HG03432 (cell line): ENCODE measurements at regions not wholly inside any gene's neighbourhood (a gene's known extent, or its start where the extent isn't known, plus 50 kb on each side); places are given as distances from the start of the nearest gene placed in this dataset.

Source experiments
- ATAC-seq: cut with Tn5 transposase; IDR thresholded peaks from one replicate; pipeline ENCODE4 v1.9.1; 2021; ENCODE audit warnings: mild to moderate bottlenecking, moderate library complexity; ENCODE audit not compliant: unreplicated experiment

DNA sequence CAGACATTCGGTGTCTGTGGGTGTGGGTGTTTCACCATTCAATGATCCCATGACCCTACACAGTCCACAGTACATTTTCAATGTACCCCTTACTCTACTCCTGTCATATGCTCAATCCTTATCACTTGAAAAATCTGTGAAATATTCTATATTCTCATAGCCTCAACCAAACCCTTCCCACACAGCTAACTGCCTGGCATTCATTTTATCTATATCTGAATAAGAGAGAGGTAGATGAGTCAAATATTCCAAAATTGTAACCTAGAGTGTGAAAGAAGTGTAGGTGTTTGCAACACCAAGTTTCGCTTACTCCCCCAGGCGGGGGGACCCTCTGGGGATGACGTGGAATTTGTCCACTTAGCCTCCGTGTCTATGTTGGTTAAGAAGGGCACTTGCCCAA, 354.8 kb downstream of the ETS1 start:
- ATAC-seq: no peak

GRCh38 chr11:128231845-128232410, 355.4 kb downstream of the ETS1 start:
- no peak for ATAC-seq

GRCh38 chr11:128227466-128227865, 359.9 kb downstream of the ETS1 start:
- no peak for ATAC-seq

DNA sequence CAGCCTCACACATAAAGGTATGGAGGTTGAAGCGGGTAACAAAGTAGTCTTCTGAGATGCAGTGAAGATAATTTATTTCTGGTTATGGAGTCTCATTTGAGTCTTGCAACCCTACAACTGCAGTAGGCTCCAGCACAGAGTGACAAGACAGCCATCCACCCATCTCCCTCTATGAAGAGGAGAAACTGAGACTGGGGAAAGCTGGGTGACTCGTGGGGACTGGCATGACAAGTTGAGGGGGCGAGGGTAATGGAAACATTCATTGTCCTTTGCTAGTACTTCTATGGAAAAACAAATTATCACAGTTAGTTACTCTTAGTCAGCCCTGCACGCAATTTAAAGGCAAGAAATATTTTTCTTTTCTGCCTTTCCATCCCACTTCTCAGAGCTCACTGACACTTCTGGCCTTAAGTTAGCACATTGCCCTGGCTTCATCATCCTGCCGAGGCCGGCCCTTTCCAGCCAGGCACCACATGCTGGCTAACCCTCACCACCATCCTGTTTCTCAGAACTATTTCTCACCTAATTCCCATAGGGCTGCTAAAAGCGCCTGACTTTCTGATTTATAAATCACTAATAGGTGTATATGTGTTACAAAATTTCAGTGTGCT, 361.1 kb downstream of the ETS1 start:
- ATAC-seq: no peak

DNA sequence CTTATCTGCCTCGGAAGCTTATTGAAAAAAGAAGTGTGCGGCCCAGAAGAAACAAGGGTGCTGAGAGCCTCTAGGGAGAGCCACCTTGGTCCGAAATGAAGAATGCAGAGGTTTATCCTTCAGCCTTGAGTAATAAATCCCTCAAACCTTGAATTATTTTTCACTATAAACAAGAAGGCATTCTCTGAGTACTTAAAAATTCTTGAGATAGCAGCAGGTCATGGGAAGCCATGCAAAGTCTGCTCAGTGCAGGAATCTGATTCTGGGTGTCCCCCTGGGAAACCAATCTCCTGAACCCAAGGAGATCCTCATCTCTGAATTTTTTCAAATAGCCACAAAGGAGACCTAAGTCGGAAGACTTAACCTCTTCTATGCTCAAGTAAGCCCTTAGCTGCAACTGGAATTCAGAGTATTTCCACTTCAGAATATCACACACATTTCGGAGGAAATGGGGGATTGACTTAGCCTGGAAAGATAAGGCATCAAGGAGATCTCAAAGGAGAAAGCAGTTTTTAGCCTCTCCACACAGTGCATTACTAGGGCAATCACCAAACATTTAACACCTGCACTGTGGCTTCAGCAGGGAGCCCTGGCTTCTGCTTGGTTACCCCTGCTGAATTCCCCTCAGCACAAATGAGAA, 365.0 kb downstream of the ETS1 start:
- no peak for ATAC-seq

DNA sequence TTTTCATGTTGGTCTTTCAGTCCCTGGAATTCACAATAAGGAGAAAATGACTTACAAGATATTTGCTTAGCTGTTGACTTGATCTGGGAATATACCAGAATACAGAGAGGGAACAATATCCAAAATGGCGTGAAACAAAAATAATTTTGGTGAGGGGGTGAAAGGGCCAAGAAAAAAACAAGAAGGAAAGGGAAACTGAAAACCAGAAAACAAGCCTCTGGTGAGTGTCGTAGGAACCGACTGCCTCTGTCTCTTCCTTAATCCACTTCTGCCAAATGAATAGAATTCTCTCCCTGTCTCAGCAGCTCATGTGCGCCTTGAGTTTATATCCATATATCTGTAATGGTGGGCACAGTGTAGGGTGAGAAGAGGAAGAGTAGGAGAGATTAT, 367.6 kb downstream of the ETS1 start:
- ATAC-seq: no peak

DNA sequence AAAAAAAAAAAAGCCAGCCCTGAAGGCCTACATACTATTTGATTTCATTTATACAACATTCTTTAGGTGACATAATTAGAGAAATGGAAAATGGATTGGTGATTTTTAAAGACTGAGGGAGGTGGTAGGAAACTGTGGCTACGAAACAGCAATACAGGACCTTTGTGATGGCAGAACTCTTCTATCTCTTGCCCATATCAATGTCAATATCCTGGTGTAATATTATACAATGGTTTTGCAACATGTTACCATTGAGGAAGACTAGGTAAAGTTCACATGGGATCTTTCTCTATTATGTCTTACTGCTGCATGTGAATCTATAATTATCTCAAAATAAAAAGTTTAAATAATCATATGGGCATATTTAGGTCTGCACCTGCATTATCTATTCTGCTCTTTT, 371.2 kb downstream of the ETS1 start:
- no peak for ATAC-seq

DNA sequence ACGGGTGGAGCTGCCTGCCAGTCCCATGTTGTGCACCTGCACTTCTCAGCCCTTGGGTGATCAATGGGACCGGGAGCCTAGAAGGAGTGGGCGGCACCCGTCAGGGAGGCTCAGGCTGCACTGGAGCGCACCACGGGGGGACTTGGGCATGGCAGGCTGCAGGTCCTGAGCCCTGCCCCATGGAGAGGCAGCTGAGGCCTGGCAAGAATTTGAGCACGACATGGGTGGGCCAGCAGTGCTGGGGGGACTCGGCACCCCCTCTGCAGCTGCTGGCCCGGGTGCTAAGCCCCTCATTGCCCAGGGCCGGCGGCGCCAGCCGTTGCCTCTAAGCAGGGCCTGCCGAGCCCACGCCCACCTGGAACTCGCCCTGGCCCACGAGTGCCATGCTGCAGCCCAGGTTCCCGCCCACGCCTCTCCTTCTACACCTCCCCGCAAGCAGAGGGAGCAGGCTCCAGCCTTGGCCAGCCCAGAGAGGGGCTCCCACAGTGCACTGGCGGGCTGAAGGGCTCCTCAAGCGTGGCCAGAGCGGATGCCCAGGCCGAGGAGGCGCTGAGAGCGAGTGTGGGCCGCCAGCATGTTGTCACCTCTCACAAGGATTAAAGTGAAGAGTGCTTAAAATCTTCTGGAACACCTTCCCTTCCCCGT, 372.0 kb downstream of the ETS1 start:
- ATAC-seq: no peak

- ATAC-seq: no peak
Measured at GRCh38 chr11:128214263-128214662, 373.1 kb downstream of the ETS1 start.

DNA sequence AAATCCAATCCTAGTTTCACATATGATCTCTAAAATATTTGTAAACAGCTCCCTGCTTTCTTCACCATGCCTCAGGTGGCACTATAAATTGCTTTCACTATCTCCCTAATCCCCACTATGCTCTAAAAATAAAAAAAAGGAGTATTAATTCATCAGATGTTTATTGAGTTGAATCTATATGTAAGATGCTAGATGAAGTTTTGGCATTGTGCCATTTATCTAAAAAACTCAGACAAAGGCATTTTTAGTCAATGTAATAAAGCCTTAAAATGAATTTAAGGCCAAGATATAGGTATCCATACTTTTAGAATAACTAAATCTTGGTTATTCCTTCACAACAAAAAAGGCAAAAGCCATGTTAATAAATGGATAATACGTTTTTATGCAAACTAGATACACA, 373.9 kb downstream of the ETS1 start:
- no peak for ATAC-seq

- no peak for ATAC-seq
Measured at GRCh38 chr11:128212324-128212723, 375.0 kb downstream of the ETS1 start.

DNA sequence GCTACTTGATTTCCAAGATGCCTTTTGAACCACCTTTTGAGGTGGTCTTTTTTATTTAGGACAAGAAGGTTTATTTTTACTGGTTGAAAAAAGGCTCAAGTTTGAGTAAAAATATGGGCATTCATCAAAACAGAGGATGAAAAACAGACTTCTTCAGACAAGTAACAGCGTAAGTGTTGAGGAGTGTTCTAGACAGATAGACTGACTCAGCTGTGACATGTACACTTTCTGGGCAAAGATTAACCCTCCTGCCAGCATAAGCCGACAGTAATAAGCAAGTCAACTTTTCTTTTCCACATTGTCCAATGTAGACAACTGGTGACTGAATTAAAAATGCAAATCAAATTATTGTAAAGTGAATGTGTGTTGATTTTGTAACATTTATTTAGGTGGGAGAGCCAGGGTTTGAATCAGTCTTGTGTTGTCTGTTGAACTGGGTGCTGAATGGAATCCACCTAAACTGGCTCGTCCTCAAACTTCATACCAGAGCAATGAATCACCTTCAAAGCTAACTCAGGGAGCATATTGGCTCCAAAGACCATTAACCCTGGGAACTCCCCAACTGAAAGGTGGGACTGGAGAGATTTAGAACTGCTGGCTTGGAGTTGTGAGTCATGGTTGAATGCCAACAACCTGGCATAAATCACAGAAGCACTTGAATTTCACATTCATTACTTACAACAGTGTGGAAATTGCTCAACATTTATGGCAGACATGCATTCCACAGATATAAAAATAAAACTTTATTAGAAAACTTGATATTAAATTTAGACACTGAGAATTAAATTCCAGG, 377.0 kb downstream of the ETS1 start:
- no peak for ATAC-seq

- ATAC-seq: no peak
Measured at GRCh38 chr11:128209138-128209435, 378.3 kb downstream of the ETS1 start.

DNA sequence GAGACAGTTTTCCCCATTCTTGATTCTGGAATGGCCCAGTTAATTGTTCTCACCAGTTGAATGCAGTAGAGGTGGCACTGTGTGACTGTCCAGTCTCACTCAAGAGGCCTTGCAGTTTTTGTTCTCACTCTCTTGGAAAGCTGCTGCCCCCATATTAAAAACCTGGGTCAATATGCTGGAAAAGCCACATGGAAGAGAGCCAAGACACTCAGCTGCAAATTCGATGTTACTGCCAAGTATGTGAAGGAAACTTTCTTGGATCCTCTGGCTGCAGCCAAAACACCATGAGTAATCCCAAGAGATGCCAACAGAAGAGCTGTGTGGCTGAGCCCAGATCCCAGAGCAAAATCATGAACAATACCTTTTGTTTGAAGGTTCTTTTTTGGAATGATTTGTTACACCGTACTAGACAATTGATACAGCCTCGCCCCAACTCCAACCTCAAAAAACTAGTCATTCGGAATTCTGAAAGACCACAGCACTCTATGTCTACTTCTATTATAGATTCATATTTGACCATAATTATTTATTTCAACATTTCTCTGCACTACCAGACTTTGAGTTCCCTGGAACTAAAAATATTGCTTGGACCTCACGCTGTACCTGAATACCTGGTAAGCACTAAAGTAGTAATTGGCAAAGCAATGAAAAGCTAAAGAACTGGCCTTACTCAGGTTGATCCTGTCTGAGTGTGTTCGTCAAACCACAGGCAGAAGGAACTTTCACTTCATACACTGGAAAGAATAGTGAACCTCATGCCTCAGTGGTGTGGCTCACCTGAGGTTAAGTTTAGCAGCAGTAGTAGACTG, 378.8 kb downstream of the ETS1 start:
- ATAC-seq: no peak

DNA sequence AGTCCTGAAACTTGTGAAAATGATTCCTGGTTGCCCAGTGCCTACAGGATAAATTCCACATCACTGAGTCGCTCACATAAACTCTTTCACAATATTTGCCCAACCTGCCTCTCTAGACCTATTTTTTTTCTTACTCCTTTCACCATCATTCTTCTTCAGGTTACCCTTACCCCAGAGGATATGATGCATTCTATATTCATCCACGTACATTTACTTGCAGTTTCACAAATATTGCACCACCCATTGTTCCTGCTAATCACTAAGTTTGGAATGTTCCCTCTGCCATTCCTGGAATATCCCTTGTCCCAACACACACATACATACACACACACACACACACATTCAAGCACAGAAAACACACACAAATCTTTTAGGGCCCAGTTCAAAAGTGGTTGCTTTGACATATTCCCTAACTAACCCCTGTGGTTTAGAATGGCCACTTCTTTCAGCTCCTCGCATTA, 379.5 kb downstream of the ETS1 start:
- no peak for ATAC-seq

GRCh38 chr11:128206461-128206860, 380.9 kb downstream of the ETS1 start:
- no peak for ATAC-seq

DNA sequence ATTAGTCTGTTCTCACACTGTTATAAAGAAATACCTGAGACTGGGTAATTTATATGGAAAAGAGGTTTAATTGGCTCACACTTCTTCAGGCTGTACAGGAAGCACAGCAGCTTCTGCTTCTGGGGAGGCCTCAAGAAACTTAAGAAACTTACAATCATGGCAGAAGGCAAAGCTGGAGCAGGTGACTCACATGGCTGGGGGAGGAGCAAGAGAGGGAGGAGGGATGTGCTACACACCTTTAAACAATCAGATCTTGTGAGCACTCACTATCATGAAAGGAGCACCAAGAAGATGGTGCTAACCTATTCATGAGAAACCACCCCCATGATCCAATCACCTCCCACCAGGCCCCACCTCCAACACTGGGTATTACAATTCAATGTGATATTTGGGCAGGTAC, 381.6 kb downstream of the ETS1 start:
- ATAC-seq: no peak

DNA sequence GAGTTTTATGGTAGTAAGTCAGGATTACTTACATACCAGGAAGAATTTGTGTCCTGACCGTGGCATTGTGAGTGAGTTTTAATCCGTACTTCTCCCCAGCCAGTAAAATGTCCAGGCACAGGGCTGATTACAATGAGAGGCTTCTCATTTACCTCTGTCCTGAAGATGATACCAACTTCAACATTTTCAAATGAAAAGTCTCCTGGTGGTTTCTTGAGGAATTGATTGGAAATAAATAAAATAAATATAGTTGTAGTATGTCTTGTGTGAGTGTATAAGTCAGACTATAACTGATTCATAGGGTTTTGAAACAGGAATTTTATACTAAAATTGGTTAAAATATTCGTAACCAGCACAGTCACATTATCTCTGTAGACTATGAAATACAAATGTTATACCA, 382.5 kb downstream of the ETS1 start:
- no peak for ATAC-seq

DNA sequence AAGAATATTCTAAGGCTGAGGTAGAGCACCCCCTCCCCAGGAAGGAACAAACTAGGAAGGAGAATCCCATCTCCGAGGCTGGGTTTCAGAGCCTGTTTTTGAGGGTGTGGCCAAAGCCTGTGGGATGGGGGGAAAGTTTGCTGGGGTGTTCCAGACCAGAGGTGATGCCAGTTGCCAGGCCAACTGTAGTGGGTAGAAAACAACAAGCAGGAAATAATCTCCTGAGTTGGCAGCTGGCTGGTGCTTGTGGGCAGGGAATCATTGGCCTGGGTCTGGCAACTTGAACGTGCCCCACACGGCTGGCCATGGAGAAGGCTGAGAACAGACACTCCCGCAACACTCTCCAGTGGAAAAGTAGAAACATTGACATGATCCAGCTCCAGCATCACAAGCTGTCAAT, 385.6 kb downstream of the ETS1 start:
- ATAC-seq: no peak

DNA sequence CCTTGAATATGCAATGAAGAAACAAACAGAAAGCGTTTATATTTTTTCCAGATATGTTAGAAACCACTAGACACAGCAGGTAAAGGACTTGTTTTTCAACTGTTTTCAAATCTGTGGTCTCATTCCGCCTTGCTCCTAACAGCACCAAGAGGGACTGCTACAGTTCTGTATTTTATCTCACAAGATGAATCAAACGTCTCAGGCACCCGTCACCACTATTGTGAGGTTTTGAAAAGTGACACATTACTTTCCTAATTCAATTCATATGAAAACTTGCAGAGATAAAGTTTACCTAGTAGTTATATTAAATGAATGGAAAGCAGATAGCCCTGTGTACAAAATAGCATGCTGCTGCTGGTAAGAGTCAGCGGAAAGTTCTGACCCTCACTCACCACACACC, 386.3 kb downstream of the ETS1 start:
- no peak for ATAC-seq

DNA sequence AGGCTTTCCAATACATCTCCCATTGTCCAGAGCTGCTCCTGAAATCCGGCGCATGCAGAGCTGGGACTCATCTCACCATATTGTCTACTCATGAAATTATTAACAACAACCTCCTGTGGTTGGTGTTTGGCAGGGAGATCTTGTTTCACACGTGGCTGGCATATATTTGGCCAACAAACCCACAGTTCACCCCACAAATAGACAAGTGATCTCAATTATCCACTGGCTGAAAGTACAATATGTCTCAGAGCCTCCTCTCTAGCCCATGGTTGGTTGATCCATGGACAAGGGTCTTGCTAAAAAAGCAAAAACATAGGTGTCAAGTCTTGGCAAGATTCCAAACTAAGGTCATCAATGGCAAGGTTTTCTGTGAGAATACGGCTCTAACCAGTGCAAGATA, 386.9 kb downstream of the ETS1 start:
- no peak for ATAC-seq
